MCF 10A (cell line): ENCODE measurements at regions not wholly inside any gene's neighbourhood (a gene's known extent, or its start where the extent isn't known, plus 50 kb on each side); places are given as distances from the start of the nearest gene placed in this dataset.
"Not testable (repeated sequence)": the region's sequence is repeated elsewhere in the genome, so short reads cannot be mapped to it uniquely, and the experiment has no call there.

Experiments used
- BruUV-seq: library from RNA; stranded (reverse); fragments of 400-500 nt; replicated peaks from 2 replicates; lab custom pipeline; 2021; lab: Mats Ljungman, UMichigan
- CTCF ChIA-PET: fragments of 300-600 bp; sonication (Branson Sonifier 250); formaldehyde crosslinking; extraction: SDS; loops from one replicate; lab custom pipeline; 2021; ENCODE audit warnings: antibody characterized with exemption, inconsistent platforms; lab: Yijun Ruan, JAX
- POLR2A ChIA-PET: fragments of 300-600, 350-650 bp; sonication (Branson Sonifier 250); formaldehyde crosslinking; extraction: SDS; loops from one replicate; lab custom pipeline; 2020; ENCODE audit warnings: antibody characterized with exemption, inconsistent platforms; lab: Yijun Ruan, JAX
- DNase-seq: peaks from one replicate; pipeline ENCODE4 v3.0.0-alpha.2; 2018; ENCODE audit not compliant: unreplicated experiment
- H3K27ac Mint-ChIP-seq: one replicate; pipeline ENCODE4 v1.8.0; 2022; ENCODE audit warnings: mild to moderate bottlenecking, low read depth, mixed read lengths; ENCODE audit not compliant: unreplicated experiment
- H3K27me3 Mint-ChIP-seq: one replicate; pipeline ENCODE4 v1.8.0; 2022; ENCODE audit warnings: mixed read lengths; ENCODE audit not compliant: insufficient read depth, unreplicated experiment
- H3K36me3 Mint-ChIP-seq: one replicate; pipeline ENCODE4 v1.8.0; 2022; ENCODE audit warnings: mild to moderate bottlenecking, moderate library complexity, mixed read lengths; ENCODE audit not compliant: insufficient read depth, unreplicated experiment
- H3K4me1 Mint-ChIP-seq: one replicate; pipeline ENCODE4 v1.8.0; 2022; ENCODE audit warnings: mixed read lengths; ENCODE audit not compliant: insufficient read depth, unreplicated experiment
- H3K4me3 Mint-ChIP-seq: one replicate; pipeline ENCODE4 v1.8.0; 2022; ENCODE audit warnings: mild to moderate bottlenecking, moderate library complexity, mixed read lengths; ENCODE audit not compliant: unreplicated experiment
- H3K9me3 Mint-ChIP-seq: one replicate; pipeline ENCODE4 v1.8.0; 2022; ENCODE audit warnings: mixed read lengths; ENCODE audit not compliant: unreplicated experiment
- intact Hi-C: fragments of 100-400 bp; cut with micrococcal nuclease; formaldehyde crosslinking; loops from 2 replicates; pipeline ENCODE4 v1.14.1; 2022
- TF ChIP-seq, protein P1 (sequence below): fragments of 200-600 bp; IDR thresholded peaks from one replicate; pipeline ENCODE4 v1.8.0; 2022; ENCODE audit warnings: antibody characterized with exemption, mild to moderate bottlenecking; ENCODE audit not compliant: unreplicated experiment

GRCh38 chr20:5678777-5679176 lies 68.0 kb upstream of the GPCPD1 start:
- H3K27ac Mint-ChIP-seq, result no peak overlapping the region
- TF ChIP-seq, protein P1, sequence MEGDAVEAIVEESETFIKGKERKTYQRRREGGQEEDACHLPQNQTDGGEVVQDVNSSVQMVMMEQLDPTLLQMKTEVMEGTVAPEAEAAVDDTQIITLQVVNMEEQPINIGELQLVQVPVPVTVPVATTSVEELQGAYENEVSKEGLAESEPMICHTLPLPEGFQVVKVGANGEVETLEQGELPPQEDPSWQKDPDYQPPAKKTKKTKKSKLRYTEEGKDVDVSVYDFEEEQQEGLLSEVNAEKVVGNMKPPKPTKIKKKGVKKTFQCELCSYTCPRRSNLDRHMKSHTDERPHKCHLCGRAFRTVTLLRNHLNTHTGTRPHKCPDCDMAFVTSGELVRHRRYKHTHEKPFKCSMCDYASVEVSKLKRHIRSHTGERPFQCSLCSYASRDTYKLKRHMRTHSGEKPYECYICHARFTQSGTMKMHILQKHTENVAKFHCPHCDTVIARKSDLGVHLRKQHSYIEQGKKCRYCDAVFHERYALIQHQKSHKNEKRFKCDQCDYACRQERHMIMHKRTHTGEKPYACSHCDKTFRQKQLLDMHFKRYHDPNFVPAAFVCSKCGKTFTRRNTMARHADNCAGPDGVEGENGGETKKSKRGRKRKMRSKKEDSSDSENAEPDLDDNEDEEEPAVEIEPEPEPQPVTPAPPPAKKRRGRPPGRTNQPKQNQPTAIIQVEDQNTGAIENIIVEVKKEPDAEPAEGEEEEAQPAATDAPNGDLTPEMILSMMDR, result no peak
- no TSS peak for BruUV-seq
- peaks cover 8% of the 10 kb centered on the region for H3K4me1 Mint-ChIP-seq
- no peak for DNase-seq
- intact Hi-C loops, result no loop called here
- CTCF ChIA-PET, result no interaction called here
- no peak overlapping the region for H3K4me3 Mint-ChIP-seq
- no peaks in the 10 kb centered on the region for H3K27me3 Mint-ChIP-seq
- no peaks in the 10 kb centered on the region for H3K36me3 Mint-ChIP-seq
- no peaks in the 10 kb centered on the region for H3K9me3 Mint-ChIP-seq
- POLR2A ChIA-PET, result interaction anchor here (0.6 to 4.1 kb wide), 4 partner anchors 9 to 200 kb away, joined by 3 to 23 read pairs (median 3); no protein-coding TSS in a partner anchor

DNA sequence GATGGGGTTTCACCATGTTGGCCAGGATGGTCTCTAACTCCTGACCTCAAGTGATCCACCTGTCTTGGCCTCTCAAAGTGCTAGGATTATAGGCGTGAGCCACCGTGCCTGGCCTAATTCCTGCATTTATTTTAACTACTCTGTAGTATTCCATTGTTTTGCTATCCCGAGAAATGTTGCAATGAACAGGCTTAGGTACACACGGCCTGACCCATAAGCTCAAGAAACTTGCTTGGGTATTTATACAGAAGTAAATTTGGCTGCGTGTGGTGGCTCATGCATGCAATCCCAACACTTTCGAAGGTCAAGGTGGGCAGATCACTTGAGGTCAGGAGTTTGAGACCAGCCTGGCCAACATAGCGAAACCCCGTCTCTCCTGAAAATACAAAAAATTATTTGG lies 67.1 kb upstream of the GPCPD1 start:
- H3K27ac Mint-ChIP-seq, H3K27me3 Mint-ChIP-seq, H3K4me1 Mint-ChIP-seq, BruUV-seq, H3K4me3 Mint-ChIP-seq, H3K9me3 Mint-ChIP-seq, H3K36me3 Mint-ChIP-seq, intact Hi-C loops, DNase-seq: not testable (repeated sequence)
- ChIA-PET POLR2A (interaction anchor here (1.0 to 4.1 kb wide), 3 partner anchors 9 to 110 kb away, joined by 3 to 23 read pairs (median 3); no protein-coding TSS in a partner anchor), CTCF (interaction anchor here (0.6 kb wide), 2 partner anchors 100 to 101 kb away, joined by 3 to 4 read pairs; no protein-coding TSS in a partner anchor)

DNA sequence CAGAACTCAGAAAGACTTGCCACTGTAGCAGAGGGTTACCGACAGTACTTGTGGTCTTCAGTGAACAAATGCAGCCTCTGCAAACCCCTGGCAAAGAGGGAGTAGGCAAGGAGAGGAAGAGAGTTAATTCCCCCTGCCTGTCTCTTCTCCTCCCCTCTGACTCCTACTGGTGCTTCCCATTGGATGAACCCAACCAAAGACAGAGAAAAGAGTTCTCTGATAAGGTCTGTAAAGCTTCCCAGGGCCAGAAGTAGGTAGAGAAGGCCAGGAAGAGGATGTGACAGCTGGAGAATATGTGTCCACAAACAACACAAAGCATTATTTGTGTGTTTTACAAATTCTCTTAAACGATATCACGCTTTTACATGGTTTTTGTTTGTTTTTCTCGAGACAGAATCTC lies 66.6 kb upstream of the GPCPD1 start:
- ChIA-PET POLR2A (interaction anchor here (1.0 to 4.1 kb wide), 3 partner anchors 8 to 111 kb away, joined by 3 to 23 read pairs (median 3); no protein-coding TSS in a partner anchor), CTCF (interaction anchor here (0.6 kb wide), 2 partner anchors 101 kb away, joined by 3 to 4 read pairs; no protein-coding TSS in a partner anchor)
- DNase-seq, result no peak
- H3K4me3 Mint-ChIP-seq, result no peak overlapping the region
- H3K4me1 Mint-ChIP-seq, result peaks cover 8% of the 10 kb centered on the region
- H3K27me3 Mint-ChIP-seq, result no peaks in the 10 kb centered on the region
- no peak overlapping the region for H3K27ac Mint-ChIP-seq
- intact Hi-C loops, result no loop called here
- TF ChIP-seq, protein P1, result no peak
- H3K36me3 Mint-ChIP-seq, result no peaks in the 10 kb centered on the region
- no TSS peak for BruUV-seq
- H3K9me3 Mint-ChIP-seq, result no peaks in the 10 kb centered on the region

GRCh38 chr20:5675103-5676091 lies 64.6 kb upstream of the GPCPD1 start:
- TF ChIP-seq, protein P1, result no peak
- intact Hi-C loops, result no loop called here
- Mint-ChIP-seq H3K4me3 (no peak overlapping the region), H3K4me1 (peaks cover 6% of the 10 kb centered on the region), H3K36me3 (no peaks in the 10 kb centered on the region), H3K27ac (no peak overlapping the region), H3K9me3 (no peaks in the 10 kb centered on the region), H3K27me3 (no peaks in the 10 kb centered on the region)
- POLR2A ChIA-PET, result interaction anchor here (1.0 kb wide), 2 partner anchors 16 to 17 kb away, joined by 3 read pairs; no protein-coding TSS in a partner anchor
- no TSS peak for BruUV-seq
- DNase-seq, result no peak
- CTCF ChIA-PET, result no interaction called here
